Fibroblast of the aortic adventitia (primary cell): ENCODE measurements at regions not wholly inside any gene's neighbourhood (a gene's known extent, or its start where the extent isn't known, plus 50 kb on each side); places are given as distances from the start of the nearest gene placed in this dataset.
A peak's percentile ranks its signal among the peaks of the same experiment; 100 is the strongest.

Source experiments
- DNase-seq: peaks from one replicate; pipeline ENCODE4 v3.0.0-alpha.2; 2010; ENCODE audit warnings: low read depth
- H3K4me3 ChIP-seq: 2 replicates; pipeline ENCODE4 v1.5.1; 2011; ENCODE audit warnings: low read depth, mild to moderate bottlenecking, control low read depth, low read length, moderate library complexity
- TF ChIP-seq, protein P1 (sequence below): IDR thresholded peaks from 2 replicates; pipeline ENCODE4 v1.5.1; 2011; ENCODE audit warnings: mild to moderate bottlenecking, low read length, control low read depth, inconsistent platforms; ENCODE audit not compliant: insufficient read depth

- DNase-seq = no peak
- H3K4me3 ChIP-seq = no peak overlapping the region
- TF ChIP-seq, protein P1, sequence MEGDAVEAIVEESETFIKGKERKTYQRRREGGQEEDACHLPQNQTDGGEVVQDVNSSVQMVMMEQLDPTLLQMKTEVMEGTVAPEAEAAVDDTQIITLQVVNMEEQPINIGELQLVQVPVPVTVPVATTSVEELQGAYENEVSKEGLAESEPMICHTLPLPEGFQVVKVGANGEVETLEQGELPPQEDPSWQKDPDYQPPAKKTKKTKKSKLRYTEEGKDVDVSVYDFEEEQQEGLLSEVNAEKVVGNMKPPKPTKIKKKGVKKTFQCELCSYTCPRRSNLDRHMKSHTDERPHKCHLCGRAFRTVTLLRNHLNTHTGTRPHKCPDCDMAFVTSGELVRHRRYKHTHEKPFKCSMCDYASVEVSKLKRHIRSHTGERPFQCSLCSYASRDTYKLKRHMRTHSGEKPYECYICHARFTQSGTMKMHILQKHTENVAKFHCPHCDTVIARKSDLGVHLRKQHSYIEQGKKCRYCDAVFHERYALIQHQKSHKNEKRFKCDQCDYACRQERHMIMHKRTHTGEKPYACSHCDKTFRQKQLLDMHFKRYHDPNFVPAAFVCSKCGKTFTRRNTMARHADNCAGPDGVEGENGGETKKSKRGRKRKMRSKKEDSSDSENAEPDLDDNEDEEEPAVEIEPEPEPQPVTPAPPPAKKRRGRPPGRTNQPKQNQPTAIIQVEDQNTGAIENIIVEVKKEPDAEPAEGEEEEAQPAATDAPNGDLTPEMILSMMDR = no peak
Observed at GRCh38 chr3:150107429-150108175, 136.9 kb upstream of the PFN2 start.

GRCh38 chr3:150106740-150107428 lies 136.2 kb upstream of the PFN2 start:
- TF ChIP-seq, protein P1 = no peak
- no peak overlapping the region for H3K4me3 ChIP-seq
- DNase-seq = peak; percentile 95

- TF ChIP-seq, protein P1 = no peak
- H3K4me3 ChIP-seq = no peak overlapping the region
- no peak for DNase-seq
Observed at GRCh38 chr3:150105886-150106612, 135.4 kb upstream of the PFN2 start.

GRCh38 chr3:150105025-150105424 lies 134.3 kb upstream of the PFN2 start:
- no peak for DNase-seq
- no peak overlapping the region for H3K4me3 ChIP-seq
- TF ChIP-seq, protein P1 = no peak

DNA sequence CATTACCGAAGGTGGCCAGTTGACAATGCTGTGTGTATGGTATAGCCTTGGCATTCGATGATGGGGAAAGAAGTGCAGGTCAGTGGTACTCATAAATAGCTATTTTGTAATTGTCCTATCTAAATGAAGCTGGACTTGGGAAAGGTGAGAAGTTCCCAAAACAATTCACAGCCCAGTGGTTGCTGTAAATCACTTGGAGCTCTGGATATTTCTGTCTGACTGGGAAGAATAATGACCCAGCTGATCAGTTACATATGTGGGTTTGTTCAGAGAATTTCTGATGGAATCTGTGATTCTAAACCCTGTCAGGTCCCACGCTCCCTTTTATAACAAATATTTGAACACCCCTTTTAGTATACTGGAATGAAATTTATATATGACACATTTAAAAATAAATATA lies 133.9 kb upstream of the PFN2 start:
- DNase-seq = peak; percentile 49
- H3K4me3 ChIP-seq = no peak overlapping the region
- TF ChIP-seq, protein P1 = no peak

- DNase-seq = no peak
- TF ChIP-seq, protein P1 = no peak
Observed at GRCh38 chr3:150101016-150101415, 130.3 kb upstream of the PFN2 start.

More at GRCh38 chr3:150101016-150101415, 130.3 kb upstream of the PFN2 start:
- no peak overlapping the region for H3K4me3 ChIP-seq
